B cell (primary cell): ENCODE measurements at regions not wholly inside any gene's neighbourhood (a gene's known extent, or its start where the extent isn't known, plus 50 kb on each side); places are given as distances from the start of the nearest gene placed in this dataset.

Source experiments
- ATAC-seq: fragments of 200-7000 bp; cut with Tn5 transposase; one replicate; pipeline ENCODE4 v1.10.0; 2021; ENCODE audit warnings: low read depth, mild to moderate bottlenecking, moderate number of reproducible peaks, moderate library complexity
- CTCF ChIA-PET: fragments of 350-600 bp; sonication (Branson Sonifier 250); formaldehyde crosslinking; loops from one replicate; lab custom pipeline; 2021; ENCODE audit warnings: antibody characterized with exemption, inconsistent platforms; lab: Charles Lee
- POLR2A ChIA-PET: fragments of 350-600 bp; sonication (Branson Sonifier 250); formaldehyde crosslinking; loops from one replicate; lab custom pipeline; 2021; ENCODE audit warnings: antibody characterized with exemption; lab: Charles Lee
- DNase-seq: peaks from one replicate; pipeline ENCODE4 v3.0.0; 2013
- H2AFZ ChIP-seq: 2 replicates; pipeline ENCODE4 v1.6.1; 2012; ENCODE audit warnings: mild to moderate bottlenecking, low read depth, low read length; ENCODE audit not compliant: insufficient read depth, poor library complexity, severe bottlenecking
- H3K27ac ChIP-seq, 2 donors: 1 replicate in 1 of 2; 2 replicates in 1 of 2; pipeline ENCODE4 v1.5.1; 2012 to 2013; ENCODE audit warnings: low read length in 2 of 2, mild to moderate bottlenecking in 2 of 2, moderate library complexity in 1 of 2
- H3K27me3 ChIP-seq, 4 experiments: fragments of 200-600 bp in 1 of 4; sonication (generic) in 1 of 4; replicated peaks in 1 of 4; 1 replicate in 2 of 4; 2 replicates in 2 of 4; pipeline versions ENCODE4 v1.6.1 to v1.7.0; 2013 to 2016; ENCODE audit warnings: low read length in 3 of 4, mild to moderate bottlenecking in 2 of 4, mixed read lengths in 1 of 4, moderate library complexity in 1 of 4; ENCODE audit not compliant: insufficient read depth in 4 of 4, control insufficient read depth in 3 of 4; ENCODE audit errors: control extremely low read depth in 1 of 4
- H3K36me3 ChIP-seq, 2 experiments: replicated peaks in 1 of 2; 1 replicate in 1 of 2; 2 replicates in 1 of 2; pipeline versions ENCODE4 v1.6.1 to v1.7.1; 2013; ENCODE audit warnings: low read length in 1 of 2; ENCODE audit not compliant: insufficient read depth in 2 of 2, control insufficient read depth in 1 of 2; ENCODE audit errors: control extremely low read depth in 1 of 2, extremely low read depth in 1 of 2
- H3K4me1 ChIP-seq, 2 donors: fragments of 200-600 bp in 1 of 2; sonication (generic) in 1 of 2; 1 replicate in 1 of 2; 2 replicates in 1 of 2; pipeline versions ENCODE4 v1.5.1 to v1.6.1; 2013 to 2017; ENCODE audit warnings: low read length in 2 of 2; ENCODE audit not compliant: control insufficient read depth in 2 of 2, insufficient read depth in 2 of 2
- H3K4me2 ChIP-seq: replicated peaks from 2 replicates; pipeline ENCODE3; 2012; ENCODE audit warnings: mild to moderate bottlenecking, low read depth, low read length; ENCODE audit not compliant: poor library complexity, severe bottlenecking
- H3K4me3 ChIP-seq, 5 experiments: fragments of 200-600 bp in 1 of 5; sonication (generic) in 1 of 5; 1 replicate in 3 of 5; 2 replicates in 2 of 5; pipeline versions ENCODE4 v1.5.1 to v1.7.0; 2011 to 2016; ENCODE audit warnings: low read length in 4 of 5, mild to moderate bottlenecking in 4 of 5, low read depth in 2 of 5, control low read depth in 1 of 5, moderate library complexity in 1 of 5; ENCODE audit not compliant: insufficient read depth in 1 of 5; ENCODE audit errors: control extremely low read depth in 1 of 5, extremely low read depth in 1 of 5
- H3K79me2 ChIP-seq: fragments of 200-600 bp; sonication (generic); one replicate; pipeline ENCODE4 v1.6.0; 2016; ENCODE audit warnings: low read length; ENCODE audit not compliant: control insufficient read depth, insufficient read depth
- H3K9ac ChIP-seq: fragments of 200-600 bp; sonication (generic); 2 replicates; pipeline ENCODE4 v1.6.1; 2017; ENCODE audit warnings: mild to moderate bottlenecking, low read length, moderate library complexity
- H3K9me3 ChIP-seq, 3 donors: one replicate each; pipeline versions ENCODE4 v1.6.1 to v1.7.1; 2013; ENCODE audit warnings: low read length in 2 of 3; ENCODE audit not compliant: control insufficient read depth in 2 of 3, insufficient read depth in 1 of 3; ENCODE audit errors: control extremely low read depth in 1 of 3
- H4K20me1 ChIP-seq: 2 replicates; pipeline ENCODE4 v1.6.0; 2012; ENCODE audit warnings: mild to moderate bottlenecking, low read length; ENCODE audit not compliant: insufficient read depth, control insufficient read depth, poor library complexity, severe bottlenecking
- H3K27ac Mint-ChIP-seq: one replicate; pipeline ENCODE4 v1.8.0; 2021; ENCODE audit warnings: mixed read lengths
- H3K27me3 Mint-ChIP-seq: one replicate; pipeline ENCODE4 v1.8.0; 2021; ENCODE audit warnings: mixed read lengths
- H3K4me1 Mint-ChIP-seq: one replicate; pipeline ENCODE4 v1.8.0; 2021; ENCODE audit warnings: mixed read lengths
- H3K4me3 Mint-ChIP-seq: one replicate; pipeline ENCODE4 v1.8.0; 2021; ENCODE audit warnings: mixed read lengths
- H3K9me3 Mint-ChIP-seq: one replicate; pipeline ENCODE4 v1.8.0; 2022; ENCODE audit warnings: mixed read lengths; ENCODE audit not compliant: insufficient read depth
- EZH2 ChIP-seq: IDR thresholded peaks from 2 replicates; pipeline ENCODE4 v1.6.1; 2012; ENCODE audit warnings: borderline replicate concordance, low read depth, mild to moderate bottlenecking, moderate library complexity, low read length; ENCODE audit not compliant: insufficient read depth, poor library complexity, severe bottlenecking
- WGBS: methylation state at CpG from one replicate; pipeline ENCODE4 v1.1.5; 2013; ENCODE audit warnings: missing lambda C conversion rate; ENCODE audit not compliant: insufficient coverage; 5-methylcytosine and 5-hydroxymethylcytosine counted together
- intact Hi-C: fragments of 100-400 bp; cut with micrococcal nuclease; formaldehyde crosslinking; loops from one replicate; pipeline ENCODE4 v1.10.0; 2022
- TF ChIP-seq, protein P1 (sequence below): fragments of 200-600 bp; IDR thresholded peaks from one replicate; pipeline ENCODE4 v1.8.0; 2022; ENCODE audit warnings: antibody characterized with exemption, mild to moderate bottlenecking

DNA sequence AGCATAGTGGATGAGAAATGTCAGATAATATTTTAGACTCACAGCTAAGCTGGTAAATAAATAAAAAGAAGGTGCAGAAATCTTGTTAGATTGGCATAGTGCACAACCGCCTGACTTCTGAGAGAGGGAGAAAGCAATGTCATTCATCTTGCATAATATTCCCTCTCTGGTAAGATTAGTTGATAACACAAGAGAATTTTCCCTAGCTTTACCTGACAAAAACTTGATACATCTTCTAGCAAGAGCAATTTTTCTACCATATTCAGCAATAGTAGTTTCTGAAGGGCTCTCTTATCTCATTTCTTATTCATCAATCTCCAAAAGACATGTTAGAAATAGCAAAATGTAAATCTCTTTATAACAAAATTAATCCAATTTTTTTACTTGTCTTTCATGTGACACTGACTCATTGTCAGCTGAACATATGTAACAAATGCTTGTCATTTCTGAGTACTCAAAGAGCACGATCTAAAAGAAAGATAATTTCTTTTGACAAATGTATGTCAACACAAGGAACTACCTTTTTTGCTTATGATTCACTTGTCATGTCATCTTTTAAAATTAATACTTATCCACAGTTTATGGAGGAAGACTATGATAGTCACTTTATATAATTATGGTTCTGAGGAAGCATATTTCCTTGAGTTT, 240.0 kb downstream of the ARAP2 start:
- intact Hi-C loops, result no loop called here
- DNase-seq (no peak), ATAC-seq (no peak)
- ChIA-PET POLR2A (no interaction called here), CTCF (no interaction called here)
- Histone ChIP-seq H2AFZ (no peak overlapping the region), H4K20me1 (no peaks in the 10 kb centered on the region), H3K36me3 (no peaks in the 10 kb centered on the region), H3K4me3 (no peak overlapping the region), H3K27ac (no peak overlapping the region), H3K9me3 (peaks cover 0 to 1% (median 0%) of the 10 kb centered on the region in 3 donors), H3K79me2 (no peaks in the 10 kb centered on the region), H3K27me3 (no peaks in the 10 kb centered on the region), H3K4me2 (no peak overlapping the region), H3K4me1 (no peaks in the 10 kb centered on the region), H3K9ac (no peak overlapping the region)
- no CpG with 5 or more reads among the region's 2 CpGs for WGBS
- Mint-ChIP-seq H3K4me1 (no peaks in the 10 kb centered on the region), H3K27me3 (no peaks in the 10 kb centered on the region), H3K4me3 (no peak overlapping the region), H3K27ac (no peak overlapping the region), H3K9me3 (peaks cover 6% of the 10 kb centered on the region)
- TF ChIP-seq, protein P1, sequence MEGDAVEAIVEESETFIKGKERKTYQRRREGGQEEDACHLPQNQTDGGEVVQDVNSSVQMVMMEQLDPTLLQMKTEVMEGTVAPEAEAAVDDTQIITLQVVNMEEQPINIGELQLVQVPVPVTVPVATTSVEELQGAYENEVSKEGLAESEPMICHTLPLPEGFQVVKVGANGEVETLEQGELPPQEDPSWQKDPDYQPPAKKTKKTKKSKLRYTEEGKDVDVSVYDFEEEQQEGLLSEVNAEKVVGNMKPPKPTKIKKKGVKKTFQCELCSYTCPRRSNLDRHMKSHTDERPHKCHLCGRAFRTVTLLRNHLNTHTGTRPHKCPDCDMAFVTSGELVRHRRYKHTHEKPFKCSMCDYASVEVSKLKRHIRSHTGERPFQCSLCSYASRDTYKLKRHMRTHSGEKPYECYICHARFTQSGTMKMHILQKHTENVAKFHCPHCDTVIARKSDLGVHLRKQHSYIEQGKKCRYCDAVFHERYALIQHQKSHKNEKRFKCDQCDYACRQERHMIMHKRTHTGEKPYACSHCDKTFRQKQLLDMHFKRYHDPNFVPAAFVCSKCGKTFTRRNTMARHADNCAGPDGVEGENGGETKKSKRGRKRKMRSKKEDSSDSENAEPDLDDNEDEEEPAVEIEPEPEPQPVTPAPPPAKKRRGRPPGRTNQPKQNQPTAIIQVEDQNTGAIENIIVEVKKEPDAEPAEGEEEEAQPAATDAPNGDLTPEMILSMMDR, result no peak
- TF ChIP-seq EZH2, result no peak

DNA sequence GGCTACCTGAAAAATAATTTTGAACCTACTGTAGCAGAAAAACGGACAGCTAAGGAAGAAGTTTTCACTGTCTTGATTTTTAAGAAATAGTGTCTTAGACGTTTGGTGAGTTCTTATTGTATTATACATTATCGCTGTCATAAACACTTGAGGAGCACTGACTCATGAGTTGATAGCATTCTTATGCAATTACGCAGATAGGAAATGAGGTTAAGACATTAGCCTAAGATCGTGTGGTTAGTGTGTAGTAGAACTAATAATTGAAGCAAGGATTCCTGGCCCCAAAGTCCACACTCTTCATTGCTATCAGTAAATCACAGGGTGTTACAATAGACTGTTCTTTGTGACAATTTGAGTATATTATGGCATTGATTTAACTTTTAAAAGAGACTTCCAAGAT, 238.1 kb downstream of the ARAP2 start:
- H3K9me3 Mint-ChIP-seq, result peaks cover 5% of the 10 kb centered on the region
- H3K9ac ChIP-seq, result no peak overlapping the region
- H3K27ac ChIP-seq, result no peak overlapping the region
- no peak for DNase-seq
- H4K20me1 ChIP-seq, result no peaks in the 10 kb centered on the region
- ChIA-PET POLR2A (no interaction called here), CTCF (no interaction called here)
- no peak overlapping the region for H3K27ac Mint-ChIP-seq
- H3K4me2 ChIP-seq, result no peak overlapping the region
- no peaks in the 10 kb centered on the region for H3K36me3 ChIP-seq
- no peaks in the 10 kb centered on the region for H3K4me1 ChIP-seq
- no peaks in the 10 kb centered on the region for H3K27me3 ChIP-seq
- no peaks in the 10 kb centered on the region for H3K27me3 Mint-ChIP-seq
- whole genome bisulfite sequencing, result 100% methylated on average over 2 of the region's 5 CpGs
- no peak overlapping the region for H3K4me3 Mint-ChIP-seq
- H3K4me1 Mint-ChIP-seq, result no peaks in the 10 kb centered on the region
- no peak overlapping the region for H2AFZ ChIP-seq
- H3K9me3 ChIP-seq, result peaks cover 0 to 1% (median 0%) of the 10 kb centered on the region in 3 donors
- TF ChIP-seq, protein P1, result no peak
- TF ChIP-seq EZH2, result no peak
- no peak overlapping the region for H3K4me3 ChIP-seq
- no peaks in the 10 kb centered on the region for H3K79me2 ChIP-seq
- intact Hi-C loops, result no loop called here
- no peak for ATAC-seq
